ENCODE measurements at regions not wholly inside any gene's neighbourhood (a gene's known extent, or its start where the extent isn't known, plus 50 kb on each side); places are given as distances from the start of the nearest gene placed in this dataset.

DNA sequence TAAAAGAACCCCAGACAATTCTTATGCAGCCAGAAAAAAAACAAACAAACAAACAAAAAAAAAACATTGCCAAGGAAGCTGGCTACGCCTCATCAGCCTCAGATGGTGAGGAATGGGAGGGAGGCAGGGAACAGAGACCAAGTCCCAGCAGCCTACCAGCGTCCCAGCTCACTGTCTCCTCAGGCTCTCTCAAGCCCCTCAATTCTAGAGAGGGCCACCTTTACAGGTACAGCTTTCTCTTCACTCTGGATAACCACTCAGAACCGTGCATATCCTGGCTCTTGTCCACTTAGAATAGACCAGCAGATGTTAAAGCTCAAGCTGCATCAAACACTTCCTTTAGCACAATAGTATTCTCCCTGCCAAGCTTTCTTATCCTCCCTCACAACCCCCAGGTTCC is 263.1 kb upstream of the CHAC2 start:
- TF ChIP-seq, protein P1, sequence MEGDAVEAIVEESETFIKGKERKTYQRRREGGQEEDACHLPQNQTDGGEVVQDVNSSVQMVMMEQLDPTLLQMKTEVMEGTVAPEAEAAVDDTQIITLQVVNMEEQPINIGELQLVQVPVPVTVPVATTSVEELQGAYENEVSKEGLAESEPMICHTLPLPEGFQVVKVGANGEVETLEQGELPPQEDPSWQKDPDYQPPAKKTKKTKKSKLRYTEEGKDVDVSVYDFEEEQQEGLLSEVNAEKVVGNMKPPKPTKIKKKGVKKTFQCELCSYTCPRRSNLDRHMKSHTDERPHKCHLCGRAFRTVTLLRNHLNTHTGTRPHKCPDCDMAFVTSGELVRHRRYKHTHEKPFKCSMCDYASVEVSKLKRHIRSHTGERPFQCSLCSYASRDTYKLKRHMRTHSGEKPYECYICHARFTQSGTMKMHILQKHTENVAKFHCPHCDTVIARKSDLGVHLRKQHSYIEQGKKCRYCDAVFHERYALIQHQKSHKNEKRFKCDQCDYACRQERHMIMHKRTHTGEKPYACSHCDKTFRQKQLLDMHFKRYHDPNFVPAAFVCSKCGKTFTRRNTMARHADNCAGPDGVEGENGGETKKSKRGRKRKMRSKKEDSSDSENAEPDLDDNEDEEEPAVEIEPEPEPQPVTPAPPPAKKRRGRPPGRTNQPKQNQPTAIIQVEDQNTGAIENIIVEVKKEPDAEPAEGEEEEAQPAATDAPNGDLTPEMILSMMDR (IDR thresholded peaks at IDR 0.05; ENCODE audit: unreplicated experiment) = no peak
- no peak overlapping the region for H3K27ac Mint-ChIP-seq (ENCODE audit: low read depth, unreplicated experiment)
- no peak for DNase-seq (ENCODE audit: unreplicated experiment)

DNA sequence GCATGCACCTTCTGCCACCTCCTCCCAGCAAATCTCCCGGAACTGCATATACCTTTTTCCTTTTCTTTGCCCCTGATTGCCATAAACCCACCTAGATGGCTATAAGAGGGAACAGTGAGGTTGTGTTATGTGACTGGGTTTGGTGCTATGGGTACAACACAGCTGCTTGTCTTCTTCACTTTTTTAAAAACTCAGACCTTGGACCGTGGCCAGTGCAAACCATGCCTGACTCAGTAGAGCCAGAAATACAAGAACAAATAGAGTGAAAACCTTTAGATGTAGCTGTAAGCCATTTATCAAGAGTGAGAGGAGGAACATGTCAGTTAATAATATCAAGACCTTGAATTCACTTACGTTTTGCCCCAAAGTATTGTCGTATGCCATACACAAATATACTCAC is 267.4 kb upstream of the CHAC2 start:
- intact Hi-C loops (cut with micrococcal nuclease) = no loop called here
- no TSS peak for BruUV-seq (replicated peaks)
- Mint-ChIP-seq H3K27ac (ENCODE audit: low read depth, unreplicated experiment) (no peak overlapping the region), H3K27me3 (ENCODE audit: insufficient read depth, unreplicated experiment) (no peaks in the 10 kb centered on the region), H3K36me3 (ENCODE audit: insufficient read depth, unreplicated experiment) (no peaks in the 10 kb centered on the region), H3K4me1 (ENCODE audit: insufficient read depth, unreplicated experiment) (peaks cover 24% of the 10 kb centered on the region), H3K4me3 (ENCODE audit: unreplicated experiment) (no peak overlapping the region), H3K9me3 (ENCODE audit: unreplicated experiment) (no peaks in the 10 kb centered on the region)
- TF ChIP-seq, protein P1 (IDR thresholded peaks at IDR 0.05; ENCODE audit: unreplicated experiment) = no peak
- CTCF ChIA-PET = no interaction called here
- POLR2A ChIA-PET = no interaction called here
- no peak for DNase-seq (ENCODE audit: unreplicated experiment)

More for the DNA sequence above, 263.1 kb upstream of the CHAC2 start:
- no peaks in the 10 kb centered on the region for H3K36me3 Mint-ChIP-seq (ENCODE audit: insufficient read depth, unreplicated experiment)
- intact Hi-C loops (cut with micrococcal nuclease) = no loop called here
- BruUV-seq (replicated peaks) = no TSS peak
- no peaks in the 10 kb centered on the region for H3K27me3 Mint-ChIP-seq (ENCODE audit: insufficient read depth, unreplicated experiment)
- peaks cover 13% of the 10 kb centered on the region for H3K4me1 Mint-ChIP-seq (ENCODE audit: insufficient read depth, unreplicated experiment)
- no peaks in the 10 kb centered on the region for H3K9me3 Mint-ChIP-seq (ENCODE audit: unreplicated experiment)
- CTCF ChIA-PET = interaction anchor here (0.7 kb wide), 1 partner anchor 20 kb away, joined by 3 read pairs; no protein-coding TSS in a partner anchor
- POLR2A ChIA-PET = no interaction called here
- no peak overlapping the region for H3K4me3 Mint-ChIP-seq (ENCODE audit: unreplicated experiment)

DNA sequence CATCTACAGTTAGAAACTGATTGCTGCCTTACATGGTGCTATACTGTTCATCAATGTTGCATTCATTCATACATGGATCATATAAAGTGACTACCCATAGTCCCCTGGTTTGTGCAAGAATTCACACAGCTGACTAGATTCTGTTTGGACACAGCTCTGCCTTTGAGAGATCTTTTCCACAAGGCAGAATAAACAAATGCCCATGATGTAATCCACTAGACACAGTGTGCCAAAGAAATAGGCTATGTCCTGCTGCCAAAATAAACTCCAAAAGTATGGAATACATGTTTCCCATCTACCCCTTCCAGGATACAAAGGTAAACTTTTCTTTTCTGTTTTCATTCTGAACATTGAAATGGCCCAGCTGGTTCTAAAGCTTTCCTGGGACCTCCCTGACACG is 269.4 kb upstream of the CHAC2 start:
- Mint-ChIP-seq H3K27me3 (ENCODE audit: insufficient read depth, unreplicated experiment) (no peaks in the 10 kb centered on the region), H3K4me1 (ENCODE audit: insufficient read depth, unreplicated experiment) (peaks cover 24% of the 10 kb centered on the region), H3K36me3 (ENCODE audit: insufficient read depth, unreplicated experiment) (no peaks in the 10 kb centered on the region), H3K4me3 (ENCODE audit: unreplicated experiment) (no peak overlapping the region), H3K27ac (ENCODE audit: low read depth, unreplicated experiment) (peak overlapping the region; percentile 73), H3K9me3 (ENCODE audit: unreplicated experiment) (no peaks in the 10 kb centered on the region)
- ChIA-PET POLR2A (interaction anchor here (0.6 to 1.0 kb wide), 2 partner anchors 10 to 107 kb away, joined by 3 read pairs; no protein-coding TSS in a partner anchor), CTCF (interaction anchor here (0.6 to 1.1 kb wide), 3 partner anchors 9 to 27 kb away, joined by 3 to 4 read pairs (median 4); no protein-coding TSS in a partner anchor)
- TF ChIP-seq, protein P1 (IDR thresholded peaks at IDR 0.05; ENCODE audit: unreplicated experiment) = no peak
- intact Hi-C loops (cut with micrococcal nuclease) = no loop called here
- DNase-seq (ENCODE audit: unreplicated experiment) = peak; percentile 77
- no TSS peak for BruUV-seq (replicated peaks)

DNA sequence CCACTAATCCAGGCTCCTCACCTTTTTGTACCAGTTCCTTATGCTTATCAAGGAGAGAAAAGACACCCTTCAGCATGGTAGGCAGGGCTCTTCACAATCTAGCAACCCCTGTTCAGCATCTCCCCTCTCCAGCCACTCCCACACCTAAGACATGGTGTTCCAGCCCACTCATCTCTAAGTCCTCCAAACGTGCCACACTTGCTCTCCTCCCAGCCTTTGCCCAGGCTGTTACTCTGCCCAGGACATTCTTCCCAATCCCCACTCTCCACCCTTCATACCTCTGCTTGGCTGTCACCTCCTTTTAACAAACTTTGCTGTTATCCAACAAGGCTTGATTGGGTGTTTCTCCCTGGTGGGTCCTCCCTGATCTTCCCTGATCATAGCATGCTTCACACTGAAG is 270.6 kb upstream of the CHAC2 start:
- Mint-ChIP-seq H3K36me3 (ENCODE audit: insufficient read depth, unreplicated experiment) (no peaks in the 10 kb centered on the region), H3K27ac (ENCODE audit: low read depth, unreplicated experiment) (no peak overlapping the region), H3K4me3 (ENCODE audit: unreplicated experiment) (no peak overlapping the region), H3K9me3 (ENCODE audit: unreplicated experiment) (no peaks in the 10 kb centered on the region), H3K27me3 (ENCODE audit: insufficient read depth, unreplicated experiment) (no peaks in the 10 kb centered on the region), H3K4me1 (ENCODE audit: insufficient read depth, unreplicated experiment) (peaks cover 24% of the 10 kb centered on the region)
- BruUV-seq (replicated peaks) = no TSS peak
- ChIA-PET POLR2A (no interaction called here), CTCF (no interaction called here)
- DNase-seq (ENCODE audit: unreplicated experiment) = no peak
- intact Hi-C loops (cut with micrococcal nuclease) = no loop called here
- TF ChIP-seq, protein P1 (IDR thresholded peaks at IDR 0.05; ENCODE audit: unreplicated experiment) = no peak
